DND-41 (cell line): ENCODE measurements at regions not wholly inside any gene's neighbourhood (a gene's known extent, or its start where the extent isn't known, plus 50 kb on each side); places are given as distances from the start of the nearest gene placed in this dataset.

Experiments used
- EZH2 ChIP-seq: IDR thresholded peaks from 3 replicates; pipeline ENCODE4 v1.6.1; 2012; ENCODE audit warnings: borderline replicate concordance, low read depth, mild to moderate bottlenecking, moderate library complexity, low read length, inconsistent platforms; ENCODE audit not compliant: severe bottlenecking
- TF ChIP-seq, protein P1 (sequence below): IDR thresholded peaks from 2 replicates; pipeline ENCODE4 v1.5.1; 2012; ENCODE audit warnings: borderline replicate concordance, low read length, moderate library complexity, mild to moderate bottlenecking; ENCODE audit not compliant: poor library complexity, severe bottlenecking; ENCODE audit errors: extremely low read depth

DNA sequence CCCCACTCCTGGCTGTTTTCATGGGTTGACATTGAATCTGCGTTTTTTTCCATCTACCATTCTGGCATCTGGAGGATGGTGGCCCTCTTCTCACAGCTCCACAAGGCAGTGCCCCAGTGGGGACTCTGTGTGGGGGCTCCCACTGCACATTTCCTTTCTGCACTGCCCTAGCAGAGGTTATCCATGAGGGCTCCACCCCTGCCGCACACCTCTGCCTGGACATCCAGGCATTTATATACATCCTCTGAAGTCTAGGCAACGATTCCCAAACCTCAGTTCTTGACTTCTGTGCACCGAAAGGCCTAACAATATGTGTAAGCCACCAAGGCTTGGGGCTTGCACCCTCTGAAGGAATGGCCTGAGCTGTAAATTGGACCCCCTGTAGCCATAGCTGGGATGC is 147.9 kb upstream of the FMN2 start:
- TF ChIP-seq EZH2: no peak
- TF ChIP-seq, protein P1, sequence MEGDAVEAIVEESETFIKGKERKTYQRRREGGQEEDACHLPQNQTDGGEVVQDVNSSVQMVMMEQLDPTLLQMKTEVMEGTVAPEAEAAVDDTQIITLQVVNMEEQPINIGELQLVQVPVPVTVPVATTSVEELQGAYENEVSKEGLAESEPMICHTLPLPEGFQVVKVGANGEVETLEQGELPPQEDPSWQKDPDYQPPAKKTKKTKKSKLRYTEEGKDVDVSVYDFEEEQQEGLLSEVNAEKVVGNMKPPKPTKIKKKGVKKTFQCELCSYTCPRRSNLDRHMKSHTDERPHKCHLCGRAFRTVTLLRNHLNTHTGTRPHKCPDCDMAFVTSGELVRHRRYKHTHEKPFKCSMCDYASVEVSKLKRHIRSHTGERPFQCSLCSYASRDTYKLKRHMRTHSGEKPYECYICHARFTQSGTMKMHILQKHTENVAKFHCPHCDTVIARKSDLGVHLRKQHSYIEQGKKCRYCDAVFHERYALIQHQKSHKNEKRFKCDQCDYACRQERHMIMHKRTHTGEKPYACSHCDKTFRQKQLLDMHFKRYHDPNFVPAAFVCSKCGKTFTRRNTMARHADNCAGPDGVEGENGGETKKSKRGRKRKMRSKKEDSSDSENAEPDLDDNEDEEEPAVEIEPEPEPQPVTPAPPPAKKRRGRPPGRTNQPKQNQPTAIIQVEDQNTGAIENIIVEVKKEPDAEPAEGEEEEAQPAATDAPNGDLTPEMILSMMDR: no peak
